BLaER1 (cell line): ENCODE measurements at regions not wholly inside any gene's neighbourhood (a gene's known extent, or its start where the extent isn't known, plus 50 kb on each side); places are given as distances from the start of the nearest gene placed in this dataset.
"Not testable (repeated sequence)": the region's sequence is repeated elsewhere in the genome, so short reads cannot be mapped to it uniquely, and the experiment has no call there.

Experiments
- H3K27ac ChIP-seq: shearing (Covaris generic); formaldehyde crosslinking; 2 replicates; pipeline ENCODE4 v1.8.1; 2022
- H3K27me3 ChIP-seq: shearing (Covaris generic); formaldehyde crosslinking; 2 replicates; pipeline ENCODE4 v1.8.1; 2022
- H3K36me3 ChIP-seq: shearing (Covaris generic); formaldehyde crosslinking; 2 replicates; pipeline ENCODE4 v1.8.1; 2022
- H3K4me1 ChIP-seq: shearing (Covaris generic); formaldehyde crosslinking; 2 replicates; pipeline ENCODE4 v1.8.1; 2022
- H3K4me2 ChIP-seq: shearing (Covaris generic); formaldehyde crosslinking; 2 replicates; pipeline ENCODE4 v1.8.1; 2022
- H3K4me3 ChIP-seq: shearing (Covaris generic); formaldehyde crosslinking; 2 replicates; pipeline ENCODE4 v1.8.1; 2022
- H3K9ac ChIP-seq: shearing (Covaris generic); formaldehyde crosslinking; 2 replicates; pipeline ENCODE4 v1.8.1; 2022
- H3K9me3 ChIP-seq: shearing (Covaris generic); formaldehyde crosslinking; 2 replicates; pipeline ENCODE4 v1.8.1; 2022
- H4K20me1 ChIP-seq: shearing (Covaris generic); formaldehyde crosslinking; 2 replicates; pipeline ENCODE4 v1.8.1; 2022
- Cebpa-rat ChIP-seq: shearing (Covaris generic); IDR thresholded peaks from 2 replicates; pipeline ENCODE4 v1.8.1; 2022

- TF ChIP-seq Cebpa-rat, result no peak
- no peaks in the 10 kb centered on the region for H3K27me3 ChIP-seq
- H3K4me3 ChIP-seq, result no peak overlapping the region
- H4K20me1 ChIP-seq, result no peaks in the 10 kb centered on the region
- no peak overlapping the region for H3K9ac ChIP-seq
- H3K4me1 ChIP-seq, result no peaks in the 10 kb centered on the region
- no peaks in the 10 kb centered on the region for H3K9me3 ChIP-seq
- H3K36me3 ChIP-seq, result no peaks in the 10 kb centered on the region
- H3K4me2 ChIP-seq, result no peak overlapping the region
- H3K27ac ChIP-seq, result no peak overlapping the region
Measured at GRCh38 chr1:229007701-229008100, 263.2 kb upstream of the RAB4A start.

- H3K27ac ChIP-seq, H4K20me1 ChIP-seq, H3K9me3 ChIP-seq, H3K27me3 ChIP-seq, H3K4me3 ChIP-seq, H3K36me3 ChIP-seq, H3K4me1 ChIP-seq, H3K4me2 ChIP-seq, H3K9ac ChIP-seq: not testable (repeated sequence)
Measured at GRCh38 chr1:229008347-229008746, 262.6 kb upstream of the RAB4A start.

GRCh38 chr1:229011022-229011421 is 259.9 kb upstream of the RAB4A start:
- Histone ChIP-seq H3K4me3 (no peak overlapping the region), H3K36me3 (no peaks in the 10 kb centered on the region), H3K4me1 (no peaks in the 10 kb centered on the region), H4K20me1 (no peaks in the 10 kb centered on the region), H3K27ac (no peak overlapping the region), H3K9me3 (no peaks in the 10 kb centered on the region), H3K27me3 (no peaks in the 10 kb centered on the region), H3K4me2 (no peak overlapping the region), H3K9ac (no peak overlapping the region)
- no peak for TF ChIP-seq Cebpa-rat

- Histone ChIP-seq H3K27me3 (no peaks in the 10 kb centered on the region), H3K9ac (no peak overlapping the region), H3K9me3 (no peaks in the 10 kb centered on the region), H3K4me3 (no peak overlapping the region), H3K27ac (no peak overlapping the region), H3K36me3 (no peaks in the 10 kb centered on the region), H3K4me2 (no peak overlapping the region), H3K4me1 (no peaks in the 10 kb centered on the region), H4K20me1 (no peaks in the 10 kb centered on the region)
- no peak for TF ChIP-seq Cebpa-rat
Measured at GRCh38 chr1:229012823-229013222, 258.1 kb upstream of the RAB4A start.

- H3K4me3 ChIP-seq, result no peak overlapping the region
- H3K9me3 ChIP-seq, result no peaks in the 10 kb centered on the region
- H4K20me1 ChIP-seq, result no peaks in the 10 kb centered on the region
- H3K27ac ChIP-seq, result no peak overlapping the region
- no peaks in the 10 kb centered on the region for H3K4me1 ChIP-seq
- no peak for TF ChIP-seq Cebpa-rat
- H3K36me3 ChIP-seq, result no peaks in the 10 kb centered on the region
- H3K4me2 ChIP-seq, result no peak overlapping the region
- H3K27me3 ChIP-seq, result no peaks in the 10 kb centered on the region
- no peak overlapping the region for H3K9ac ChIP-seq
Measured at GRCh38 chr1:229013981-229014380, 256.9 kb upstream of the RAB4A start.

GRCh38 chr1:229015806-229016205 is 255.1 kb upstream of the RAB4A start:
- TF ChIP-seq Cebpa-rat, result no peak
- Histone ChIP-seq H3K27me3 (no peaks in the 10 kb centered on the region), H3K4me1 (no peaks in the 10 kb centered on the region), H3K4me2 (no peak overlapping the region), H4K20me1 (no peaks in the 10 kb centered on the region), H3K9me3 (no peaks in the 10 kb centered on the region), H3K36me3 (no peaks in the 10 kb centered on the region), H3K4me3 (no peak overlapping the region), H3K27ac (no peak overlapping the region), H3K9ac (no peak overlapping the region)

- Histone ChIP-seq H3K4me3 (no peak overlapping the region), H3K9ac (no peak overlapping the region), H3K27me3 (no peaks in the 10 kb centered on the region), H3K27ac (no peak overlapping the region), H3K4me1 (no peaks in the 10 kb centered on the region), H3K4me2 (no peak overlapping the region), H4K20me1 (no peaks in the 10 kb centered on the region), H3K9me3 (no peaks in the 10 kb centered on the region), H3K36me3 (no peaks in the 10 kb centered on the region)
- TF ChIP-seq Cebpa-rat, result no peak
Measured at GRCh38 chr1:229017091-229017490, 253.8 kb upstream of the RAB4A start.

- H3K36me3 ChIP-seq, result no peaks in the 10 kb centered on the region
Measured at GRCh38 chr1:229018674-229019295, 252.1 kb upstream of the RAB4A start.

GRCh38 chr1:229019663-229020271 is 251.1 kb upstream of the RAB4A start:
- no peak for TF ChIP-seq Cebpa-rat
- Histone ChIP-seq H3K36me3 (no peaks in the 10 kb centered on the region), H3K27me3 (0 out of 2 replicates have a peak, but pooled peaks cover 6% of the 10 kb centered on the region), H3K4me2 (no peak overlapping the region), H3K9ac (no peak overlapping the region), H3K9me3 (no peaks in the 10 kb centered on the region), H4K20me1 (no peaks in the 10 kb centered on the region), H3K4me1 (no peaks in the 10 kb centered on the region), H3K27ac (no peak overlapping the region), H3K4me3 (no peak overlapping the region)

More at GRCh38 chr1:229018674-229019295, 252.1 kb upstream of the RAB4A start:
- Histone ChIP-seq H3K27ac (no peak overlapping the region), H3K27me3 (no peaks in the 10 kb centered on the region), H3K4me2 (no peak overlapping the region), H3K9ac (no peak overlapping the region), H3K4me3 (no peak overlapping the region), H3K4me1 (no peaks in the 10 kb centered on the region), H4K20me1 (no peaks in the 10 kb centered on the region), H3K9me3 (no peaks in the 10 kb centered on the region)
- TF ChIP-seq Cebpa-rat, result no peak

GRCh38 chr1:229021034-229021433 is 249.9 kb upstream of the RAB4A start:
- H4K20me1 ChIP-seq, H3K36me3 ChIP-seq, H3K9me3 ChIP-seq, H3K27me3 ChIP-seq, H3K4me3 ChIP-seq, H3K27ac ChIP-seq, H3K4me1 ChIP-seq, H3K9ac ChIP-seq, H3K4me2 ChIP-seq: not testable (repeated sequence)
